Breast epithelium (tissue), 3 donors: ENCODE measurements at regions not wholly inside any gene's neighbourhood (a gene's known extent, or its start where the extent isn't known, plus 50 kb on each side); places are given as distances from the start of the nearest gene placed in this dataset.

Source experiments
- POLR2AphosphoS5 ChIP-seq, 3 donors: sonication (generic); formaldehyde crosslinking; IDR thresholded peaks; one replicate each; pipeline ENCODE4 v1.6.1; 2017; ENCODE audit warnings: antibody characterized with exemption in 3 of 3
- TF ChIP-seq, protein P1 (sequence below), 3 donors: fragments of 450-650 bp; IDR thresholded peaks; one replicate each; pipeline ENCODE4 v1.5.1; 2016 to 2017; ENCODE audit warnings: antibody characterized with exemption in 3 of 3, mild to moderate bottlenecking in 3 of 3, moderate library complexity in 3 of 3

DNA sequence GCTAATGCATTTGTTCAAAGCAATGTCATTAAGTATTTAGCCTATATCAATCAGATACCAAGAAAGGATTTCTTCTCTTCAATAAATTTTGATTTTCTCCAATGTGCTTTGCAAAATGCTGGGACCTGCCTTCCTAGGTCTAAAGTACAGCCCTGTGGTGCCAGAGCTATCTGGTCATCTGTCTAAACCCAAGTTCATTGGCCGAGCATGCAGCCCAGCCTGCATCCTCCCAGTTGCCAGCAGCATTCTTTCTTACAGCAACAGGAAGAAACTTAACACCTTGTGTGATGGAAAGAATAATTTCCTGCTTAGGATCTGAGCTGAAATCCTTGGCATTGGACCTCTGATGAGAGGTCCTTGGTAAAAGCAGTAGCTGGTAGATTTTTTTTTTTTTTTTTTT is 310.0 kb downstream of the RBM26 start:
- TF ChIP-seq, protein P1, sequence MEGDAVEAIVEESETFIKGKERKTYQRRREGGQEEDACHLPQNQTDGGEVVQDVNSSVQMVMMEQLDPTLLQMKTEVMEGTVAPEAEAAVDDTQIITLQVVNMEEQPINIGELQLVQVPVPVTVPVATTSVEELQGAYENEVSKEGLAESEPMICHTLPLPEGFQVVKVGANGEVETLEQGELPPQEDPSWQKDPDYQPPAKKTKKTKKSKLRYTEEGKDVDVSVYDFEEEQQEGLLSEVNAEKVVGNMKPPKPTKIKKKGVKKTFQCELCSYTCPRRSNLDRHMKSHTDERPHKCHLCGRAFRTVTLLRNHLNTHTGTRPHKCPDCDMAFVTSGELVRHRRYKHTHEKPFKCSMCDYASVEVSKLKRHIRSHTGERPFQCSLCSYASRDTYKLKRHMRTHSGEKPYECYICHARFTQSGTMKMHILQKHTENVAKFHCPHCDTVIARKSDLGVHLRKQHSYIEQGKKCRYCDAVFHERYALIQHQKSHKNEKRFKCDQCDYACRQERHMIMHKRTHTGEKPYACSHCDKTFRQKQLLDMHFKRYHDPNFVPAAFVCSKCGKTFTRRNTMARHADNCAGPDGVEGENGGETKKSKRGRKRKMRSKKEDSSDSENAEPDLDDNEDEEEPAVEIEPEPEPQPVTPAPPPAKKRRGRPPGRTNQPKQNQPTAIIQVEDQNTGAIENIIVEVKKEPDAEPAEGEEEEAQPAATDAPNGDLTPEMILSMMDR (IDR thresholded peaks at IDR 0.05) = no peak
- TF ChIP-seq POLR2AphosphoS5 (IDR thresholded peaks at IDR 0.05) = no peak
